WTC11 (cell line): ENCODE measurements at regions not wholly inside any gene's neighbourhood (a gene's known extent, or its start where the extent isn't known, plus 50 kb on each side); places are given as distances from the start of the nearest gene placed in this dataset.

Source experiments
- CREB1 ChIP-seq: sonication (generic); formaldehyde crosslinking; IDR thresholded peaks from 2 replicates; pipeline ENCODE4 v1.8.0; 2023; ENCODE audit warnings: mild to moderate bottlenecking, missing genetic modification reagents
- MAX ChIP-seq: sonication (generic); formaldehyde crosslinking; IDR thresholded peaks from 2 replicates; pipeline ENCODE4 v1.8.0; 2022; ENCODE audit warnings: mild to moderate bottlenecking, missing genetic modification reagents

- TF ChIP-seq CREB1 (CRISPR knock-in tag) = no peak
- TF ChIP-seq MAX (CRISPR knock-in tag) = no peak
Observed at GRCh38 chrX:40452031-40452430, 128.7 kb upstream of the ATP6AP2 start.
